Gastroesophageal sphincter (tissue), 3 donors: ENCODE measurements at regions not wholly inside any gene's neighbourhood (a gene's known extent, or its start where the extent isn't known, plus 50 kb on each side); places are given as distances from the start of the nearest gene placed in this dataset.

Experiments used
- CTCF ChIP-seq, 4 experiments: fragments of 200-600 bp in 2 of 4; fragments of 450-650 bp in 2 of 4; sonication (generic) in 1 of 4; IDR thresholded peaks; one replicate each; pipeline ENCODE4 v1.5.1; 2017 to 2019; ENCODE audit warnings: antibody characterized with exemption in 4 of 4, mild to moderate bottlenecking in 2 of 4, moderate library complexity in 2 of 4
- POLR2A ChIP-seq, 2 donors: fragments of 450-650 bp; IDR thresholded peaks; one replicate each; pipeline ENCODE4 v1.6.1; 2017; ENCODE audit warnings: antibody characterized with exemption in 2 of 2, mild to moderate bottlenecking in 2 of 2, moderate library complexity in 1 of 2

- TF ChIP-seq CTCF (IDR thresholded peaks at IDR 0.05) (no peak), POLR2A (IDR thresholded peaks at IDR 0.05) (no peak)
These were observed 464.4 kb downstream of the COG6 start for GRCh38 chr13:40119852-40120251.
